Sigmoid colon (tissue), 4 donors: ENCODE measurements at regions not wholly inside any gene's neighbourhood (a gene's known extent, or its start where the extent isn't known, plus 50 kb on each side); places are given as distances from the start of the nearest gene placed in this dataset.

Experiments
- EP300 ChIP-seq, 4 donors: sonication (generic); formaldehyde crosslinking; IDR thresholded peaks; one replicate each; pipeline ENCODE4 v1.6.1; 2017; ENCODE audit warnings: antibody characterized with exemption in 4 of 4
- POLR2A ChIP-seq, 2 donors: fragments of 450-650 bp; IDR thresholded peaks; one replicate each; pipeline ENCODE4 v1.6.1; 2016; ENCODE audit warnings: antibody characterized with exemption in 2 of 2, mild to moderate bottlenecking in 2 of 2, moderate library complexity in 2 of 2
- POLR2AphosphoS5 ChIP-seq, 4 donors: sonication (generic); formaldehyde crosslinking; IDR thresholded peaks; one replicate each; pipeline ENCODE4 v1.6.1; 2017; ENCODE audit warnings: antibody characterized with exemption in 4 of 4
- TF ChIP-seq, protein P1 (sequence below), 4 experiments: fragments of 450-650 bp in 3 of 4; fragments of 200-600 bp in 1 of 4; IDR thresholded peaks; one replicate each; pipeline ENCODE4 v1.5.1; 2016 to 2019; ENCODE audit warnings: antibody characterized with exemption in 4 of 4, mild to moderate bottlenecking in 3 of 4, moderate library complexity in 2 of 4

DNA sequence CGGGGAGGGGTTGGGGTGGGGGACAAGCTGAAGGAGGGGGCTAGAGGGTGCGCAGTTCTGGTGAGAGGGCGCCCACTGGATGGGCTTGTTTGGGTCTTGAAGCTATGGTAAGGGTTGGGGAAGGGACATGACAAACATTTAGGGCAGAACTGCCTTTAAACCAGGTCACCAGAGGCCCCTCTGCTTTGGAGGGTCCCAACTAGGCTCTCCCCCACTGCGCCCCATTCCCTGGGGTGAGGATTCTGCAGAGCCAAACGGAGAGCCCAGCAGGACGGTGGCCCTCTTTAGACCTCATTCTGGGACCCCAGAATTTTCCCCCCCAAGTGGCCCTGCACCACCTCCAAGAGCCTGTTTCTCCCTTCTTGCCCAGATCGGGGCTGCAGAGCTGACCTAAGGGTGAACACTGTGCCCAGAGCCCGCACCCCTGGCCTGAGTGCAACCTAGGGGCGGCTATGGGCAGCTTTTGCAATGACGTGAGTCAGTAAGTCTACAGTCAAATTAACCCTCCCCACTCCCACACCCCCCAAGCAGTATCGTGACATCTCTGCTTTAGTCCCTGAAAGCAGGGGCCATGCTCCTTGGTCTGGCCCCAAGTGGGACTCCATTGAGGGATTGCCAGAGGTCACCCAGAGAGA is 593.8 kb downstream of the MATN1 start:
- TF ChIP-seq, protein P1, sequence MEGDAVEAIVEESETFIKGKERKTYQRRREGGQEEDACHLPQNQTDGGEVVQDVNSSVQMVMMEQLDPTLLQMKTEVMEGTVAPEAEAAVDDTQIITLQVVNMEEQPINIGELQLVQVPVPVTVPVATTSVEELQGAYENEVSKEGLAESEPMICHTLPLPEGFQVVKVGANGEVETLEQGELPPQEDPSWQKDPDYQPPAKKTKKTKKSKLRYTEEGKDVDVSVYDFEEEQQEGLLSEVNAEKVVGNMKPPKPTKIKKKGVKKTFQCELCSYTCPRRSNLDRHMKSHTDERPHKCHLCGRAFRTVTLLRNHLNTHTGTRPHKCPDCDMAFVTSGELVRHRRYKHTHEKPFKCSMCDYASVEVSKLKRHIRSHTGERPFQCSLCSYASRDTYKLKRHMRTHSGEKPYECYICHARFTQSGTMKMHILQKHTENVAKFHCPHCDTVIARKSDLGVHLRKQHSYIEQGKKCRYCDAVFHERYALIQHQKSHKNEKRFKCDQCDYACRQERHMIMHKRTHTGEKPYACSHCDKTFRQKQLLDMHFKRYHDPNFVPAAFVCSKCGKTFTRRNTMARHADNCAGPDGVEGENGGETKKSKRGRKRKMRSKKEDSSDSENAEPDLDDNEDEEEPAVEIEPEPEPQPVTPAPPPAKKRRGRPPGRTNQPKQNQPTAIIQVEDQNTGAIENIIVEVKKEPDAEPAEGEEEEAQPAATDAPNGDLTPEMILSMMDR (IDR thresholded peaks at IDR 0.05): no peak
- TF ChIP-seq EP300 (IDR thresholded peaks at IDR 0.05) (no peak), POLR2A (IDR thresholded peaks at IDR 0.05) (no peak), POLR2AphosphoS5 (IDR thresholded peaks at IDR 0.05) (no peak)
